HG03571 (cell line): ENCODE measurements at regions not wholly inside any gene's neighbourhood (a gene's known extent, or its start where the extent isn't known, plus 50 kb on each side); places are given as distances from the start of the nearest gene placed in this dataset.
"Not testable (repeated sequence)": the region's sequence is repeated elsewhere in the genome, so short reads cannot be mapped to it uniquely, and the experiment has no call there.

Experiments
- ATAC-seq: cut with Tn5 transposase; IDR thresholded peaks from one replicate; pipeline ENCODE4 v1.9.1; 2021; ENCODE audit not compliant: unreplicated experiment

- no peak for ATAC-seq
Observed at GRCh38 chr7:69534461-69535041, 63.7 kb upstream of the AUTS2 start.

DNA sequence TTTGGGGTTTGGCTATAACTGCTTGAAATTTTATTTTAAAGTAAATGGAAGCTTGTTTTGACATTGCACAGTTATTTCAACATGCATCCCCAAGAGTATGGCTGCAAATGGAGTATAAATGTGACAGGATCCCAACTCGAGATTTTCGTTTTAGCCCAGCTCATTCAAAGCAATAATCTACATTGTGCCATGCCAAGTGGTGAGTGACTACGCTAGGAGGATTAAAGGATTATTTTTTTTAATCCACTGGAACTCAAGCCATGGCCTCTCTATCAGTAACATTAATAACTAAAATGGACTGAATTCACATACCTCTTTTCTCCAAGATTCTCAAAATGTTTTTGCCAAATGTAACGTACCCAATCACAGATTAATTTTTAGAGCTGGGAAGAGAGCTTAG lies 60.6 kb upstream of the AUTS2 start:
- no peak for ATAC-seq

DNA sequence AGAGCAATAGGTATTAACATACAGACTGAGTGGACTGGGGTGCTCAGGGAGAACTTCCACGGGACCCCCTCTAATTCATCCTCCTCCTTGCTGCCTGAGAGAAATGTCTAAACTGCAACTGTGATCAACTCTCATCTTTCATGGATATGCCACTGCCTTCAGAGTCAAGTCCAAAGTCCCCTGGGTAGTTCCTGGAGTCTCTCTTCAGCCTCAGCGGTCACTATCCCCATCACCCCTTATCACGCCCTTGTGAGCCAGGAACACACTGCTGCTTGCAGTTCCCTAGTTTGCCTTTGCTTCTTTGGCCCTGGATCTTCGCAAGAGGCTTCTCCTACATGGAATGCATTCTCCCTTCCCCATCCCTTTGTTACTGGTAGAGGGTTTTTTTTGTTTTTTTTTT lies 58.7 kb upstream of the AUTS2 start:
- ATAC-seq: no peak

DNA sequence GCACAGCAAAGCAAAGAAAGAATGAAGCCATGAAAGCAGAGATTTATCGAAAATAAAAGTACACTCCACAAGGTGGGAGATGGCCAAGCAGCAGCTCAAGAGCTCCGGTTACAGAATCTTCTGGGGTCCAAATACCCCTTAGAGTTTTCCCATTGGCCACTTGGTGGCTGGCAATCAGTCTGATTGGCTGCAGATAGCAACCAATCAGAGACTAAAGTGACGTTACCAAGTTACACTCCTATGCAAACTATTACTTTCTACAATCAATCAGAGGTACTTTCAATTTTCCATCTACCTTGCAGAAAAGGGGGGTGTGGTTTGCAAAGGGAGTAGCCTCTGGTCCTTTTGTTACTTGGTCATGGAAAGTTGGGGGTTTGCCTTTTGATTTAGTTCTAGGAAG lies 58.0 kb upstream of the AUTS2 start:
- ATAC-seq: no peak

GRCh38 chr7:69541779-69542432 lies 56.4 kb upstream of the AUTS2 start:
- not testable (repeated sequence) for ATAC-seq

DNA sequence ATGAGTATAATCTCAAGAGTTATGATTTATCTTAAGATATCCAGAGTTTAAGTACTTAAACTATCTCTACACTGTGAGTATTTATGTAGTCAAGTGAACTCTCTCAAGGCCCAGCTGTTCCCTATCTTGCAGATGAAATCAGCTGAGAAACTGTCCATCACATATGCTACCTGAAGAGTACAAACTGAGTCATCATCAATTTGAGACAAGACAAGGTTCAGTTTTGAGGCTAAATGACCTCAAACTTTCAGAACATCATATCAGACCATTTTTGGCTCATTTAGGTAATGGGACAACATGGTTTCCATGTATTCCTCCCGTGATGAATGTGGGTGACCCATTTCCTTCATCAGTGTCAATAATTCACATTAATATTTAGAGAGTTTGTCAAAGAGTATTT lies 53.1 kb upstream of the AUTS2 start:
- no peak for ATAC-seq
